Heart left ventricle (tissue), 16 donors: ENCODE measurements at regions not wholly inside any gene's neighbourhood (a gene's known extent, or its start where the extent isn't known, plus 50 kb on each side); places are given as distances from the start of the nearest gene placed in this dataset.

Source experiments
- ATAC-seq, 4 donors: fragments of 200-7000 bp; cut with Tn5 transposase; one replicate each; pipeline ENCODE4 v1.9.1; 2020 to 2022; ENCODE audit warnings: moderate library complexity in 4 of 4, mild to moderate bottlenecking in 3 of 4, moderate number of reproducible peaks in 1 of 4
- DNase-seq, 5 donors: peaks; one replicate each; pipeline ENCODE4 v3.0.0-alpha.2; 2020
- H3K27ac ChIP-seq, 12 donors: fragments of 200-600 bp; sonication (generic) in 4 of 12; one replicate each; pipeline versions ENCODE4 v1.5.0 to v1.8.0; 2016 to 2022; ENCODE audit warnings: mild to moderate bottlenecking in 2 of 12
- H3K27me3 ChIP-seq, 9 donors: fragments of 200-600 bp; sonication (generic) in 2 of 9; one replicate each; pipeline versions ENCODE4 v1.5.1 to v1.8.0; 2016 to 2022; ENCODE audit warnings: mild to moderate bottlenecking in 3 of 9
- H3K36me3 ChIP-seq, 9 donors: fragments of 200-600 bp; sonication (generic) in 2 of 9; one replicate each; pipeline versions ENCODE4 v1.5.0 to v1.8.0; 2018 to 2022; ENCODE audit warnings: mild to moderate bottlenecking in 2 of 9
- H3K4me1 ChIP-seq, 12 donors: fragments of 200-600 bp; sonication (generic) in 4 of 12; one replicate each; pipeline versions ENCODE4 v1.5.0 to v1.8.0; 2016 to 2022; ENCODE audit warnings: mild to moderate bottlenecking in 3 of 12
- H3K4me3 ChIP-seq, 12 donors: fragments of 200-600 bp; sonication (generic) in 4 of 12; one replicate each; pipeline versions ENCODE4 v1.5.0 to v1.8.0; 2017 to 2022; ENCODE audit warnings: mild to moderate bottlenecking in 9 of 12, moderate library complexity in 4 of 12
- H3K9me3 ChIP-seq, 12 donors: fragments of 200-600 bp; sonication (generic) in 4 of 12; one replicate each; pipeline versions ENCODE4 v1.5.0 to v1.8.0; 2016 to 2022; ENCODE audit warnings: mild to moderate bottlenecking in 1 of 12
- CTCF ChIP-seq, 12 donors: fragments of 200-600 bp; sonication (generic) in 4 of 12; IDR thresholded peaks; one replicate each; pipeline versions ENCODE4 v1.5.0 to v1.8.0; 2018 to 2022; ENCODE audit warnings: antibody characterized with exemption in 12 of 12, mild to moderate bottlenecking in 5 of 12
- POLR2A ChIP-seq, 2 donors: fragments of 450-650 bp; IDR thresholded peaks; one replicate each; pipeline ENCODE4 v1.6.1; 2017; ENCODE audit warnings: antibody characterized with exemption in 2 of 2, mild to moderate bottlenecking in 2 of 2, moderate library complexity in 2 of 2
- WGBS, 4 donors: extraction: QIAGEN DNeasy Blood & Tissue Kit in 2 of 4; methylation state at CpG; one replicate each; pipeline versions ENCODE4 v1.1.5 to v1.1.7; 2013 to 2018; 5-methylcytosine and 5-hydroxymethylcytosine counted together
- intact Hi-C, 10 donors: fragments of 100-400 bp; cut with DNase I; formaldehyde crosslinking; loops; one replicate each; pipeline versions ENCODE4 v1.11.1 to v1.14.2; 2022
- donor health status: ischemic (EF 13 %, LVEDD 7.1; RV severe dilation, severe dysfunction).
- donor health status: healthy with polysubstance abuse.
- donor health status: DM: no; HTN: yes; CAD: no.
- donor health status: DM: no; HTN: no; CAD: no.
- donor health status: ischemic (EF 25% LVEDD 6.9; RV normal size, moderate dysfunction).
- donor health status: ischemic (EF 25% LVEDD 5.7; RV mildly dilated, moderate dysfunction).
- donor health status: healthy.
- donor health status: DM: yes; HTN: yes; CAD: no.
- donor health status: ischemic (EF 35%, LVEDD 5.7; RV mildly dilated, moderate dysfunction).
- donor health status: nonischemic (EF 11% LVEDD 7.7; RV severe dilation, severe dysfunction).
- donor health status: DM: yes; HTN: yes; CAD: no.
- donor health status: PGD.
- donor health status: ischemic (EF 29% LVEDD 5.4; RV normal size, mild dysfunction).
- donor health status: nonischemic (EF 23%, LVEDD 6.1; RV moderate dilation, normal function).

- intact Hi-C loops = loop anchor here in 2 of 10 donors (5.0 to 10.0 kb wide), 2 partner anchors 60 to 73 kb away; no protein-coding TSS in a partner anchor
These were observed 62.2 kb upstream of the BMP2 start for GRCh38 chr20:6705106-6705766.

GRCh38 chr20:6704132-6704861, 63.2 kb upstream of the BMP2 start:
- intact Hi-C loops = loop anchor here in 1 of 10 donors (10.0 kb wide), 1 partner anchor 59 kb away; no protein-coding TSS in a partner anchor
- no peaks in the 10 kb centered on the region for H3K9me3 ChIP-seq
- peak overlapping the region; percentile 0 to 91 (median 54) for H3K27ac ChIP-seq
- no peaks in the 10 kb centered on the region for H3K36me3 ChIP-seq
- DNase-seq (peak in 1 of 5 donors; percentile 34), ATAC-seq (peak; percentile 41 to 66 (median 56))
- TF ChIP-seq POLR2A (IDR thresholded peaks at IDR 0.05) (no peak), CTCF (IDR thresholded peaks at IDR 0.05) (no peak)
- H3K4me3 ChIP-seq = no peak overlapping the region
- WGBS, 4 donors = 51 to 70% (median 67%) methylated on average over 6 of the region's 6 CpGs
- no peaks in the 10 kb centered on the region for H3K27me3 ChIP-seq
- H3K4me1 ChIP-seq = peaks cover 0 to 59% (median 12%) of the 10 kb centered on the region in 12 donors

More at GRCh38 chr20:6705106-6705766, 62.2 kb upstream of the BMP2 start:
- no peak overlapping the region for H3K4me3 ChIP-seq
- H3K27me3 ChIP-seq = peaks cover 0 to 4% (median 0%) of the 10 kb centered on the region in 9 donors
- DNase-seq (no peak), ATAC-seq (no peak)
- peaks cover 0 to 50% (median 12%) of the 10 kb centered on the region in 12 donors for H3K4me1 ChIP-seq
- peak overlapping the region in 11 of 12 donors; percentile 0 to 91 (median 58) for H3K27ac ChIP-seq
- H3K9me3 ChIP-seq = no peaks in the 10 kb centered on the region
- H3K36me3 ChIP-seq = no peaks in the 10 kb centered on the region
- WGBS, 4 donors = 74 to 85% (median 81%) methylated on average over 6 of the region's 6 CpGs
- TF ChIP-seq CTCF (IDR thresholded peaks at IDR 0.05) = no peak
- no peak for TF ChIP-seq POLR2A (IDR thresholded peaks at IDR 0.05)

- Histone ChIP-seq H3K27me3 (no peaks in the 10 kb centered on the region), H3K36me3 (no peaks in the 10 kb centered on the region), H3K27ac (peak overlapping the region in 10 of 12 donors; percentile 0 to 91 (median 58)), H3K4me3 (no peak overlapping the region), H3K4me1 (peaks cover 0 to 61% (median 11%) of the 10 kb centered on the region in 12 donors), H3K9me3 (no peaks in the 10 kb centered on the region)
- intact Hi-C loops = loop anchor here in 1 of 10 donors (10.0 kb wide), 1 partner anchor 59 kb away; no protein-coding TSS in a partner anchor
- TF ChIP-seq CTCF (IDR thresholded peaks at IDR 0.05) = no peak
- TF ChIP-seq POLR2A (IDR thresholded peaks at IDR 0.05) = no peak
- ATAC-seq (no peak), DNase-seq (no peak)
These were observed 63.8 kb upstream of the BMP2 start for GRCh38 chr20:6703656-6704055.

GRCh38 chr20:6703047-6703446, 64.4 kb upstream of the BMP2 start:
- Histone ChIP-seq H3K9me3 (no peaks in the 10 kb centered on the region), H3K27me3 (no peaks in the 10 kb centered on the region), H3K27ac (peak overlapping the region in 1 of 12 donors; percentile 24), H3K36me3 (no peaks in the 10 kb centered on the region), H3K4me3 (no peak overlapping the region), H3K4me1 (peaks cover 0 to 55% (median 6%) of the 10 kb centered on the region in 12 donors)
- no peak for ATAC-seq
- WGBS, 4 donors = 77 to 88% (median 83%) methylated on average over 3 of the region's 3 CpGs
- intact Hi-C loops = loop anchor here in 1 of 10 donors (10.0 kb wide), 1 partner anchor 58 kb away; no protein-coding TSS in a partner anchor
- DNase-seq = no peak
- TF ChIP-seq POLR2A (IDR thresholded peaks at IDR 0.05) (no peak), CTCF (IDR thresholded peaks at IDR 0.05) (no peak)
